ENCODE measurements at regions not wholly inside any gene's neighbourhood (a gene's known extent, or its start where the extent isn't known, plus 50 kb on each side); places are given as distances from the start of the nearest gene placed in this dataset.
"Not testable (repeated sequence)": the region's sequence is repeated elsewhere in the genome, so short reads cannot be mapped to it uniquely, and the experiment has no call there.

GRCh38 chr10:28449926-28450325 is 83.0 kb upstream of the WAC start:
- no peak for DNase-seq

- DNase-seq: no peak
Observed at GRCh38 chr10:28453926-28454325, 79.0 kb upstream of the WAC start.

GRCh38 chr10:28457110-28457509 is 75.8 kb upstream of the WAC start:
- DNase-seq: no peak

GRCh38 chr10:28457873-28458272 is 75.0 kb upstream of the WAC start:
- DNase-seq: peak; percentile 62

GRCh38 chr10:28459453-28460144 is 73.3 kb upstream of the WAC start:
- DNase-seq: peak; percentile 18

GRCh38 chr10:28463141-28463540 is 69.8 kb upstream of the WAC start:
- no peak for DNase-seq

GRCh38 chr10:28463676-28464395 is 69.1 kb upstream of the WAC start:
- DNase-seq: no peak

GRCh38 chr10:28467615-28468014 is 65.3 kb upstream of the WAC start:
- no peak for DNase-seq

- no peak for DNase-seq
Observed at GRCh38 chr10:28468707-28469483, 64.0 kb upstream of the WAC start.

- DNase-seq: no peak
Observed at GRCh38 chr10:28470873-28471651, 61.9 kb upstream of the WAC start.

GRCh38 chr10:28471652-28472050 is 61.3 kb upstream of the WAC start:
- no peak for DNase-seq

- peak; percentile 16 for DNase-seq
Observed at GRCh38 chr10:28478646-28479045, 54.3 kb upstream of the WAC start.

GRCh38 chr10:28479425-28479865 is 53.5 kb upstream of the WAC start:
- peak; percentile 76 for DNase-seq

GRCh38 chr10:28479927-28480627 is 52.8 kb upstream of the WAC start:
- no peak for DNase-seq

- no peak for DNase-seq
Observed at GRCh38 chr10:28480628-28480965, 52.3 kb upstream of the WAC start.

- DNase-seq: not testable (repeated sequence)
Observed at GRCh38 chr10:28481346-28481745, 51.6 kb upstream of the WAC start.

- DNase-seq: no peak
Observed at GRCh38 chr10:28481968-28482367, 51.0 kb upstream of the WAC start.
